DOHH2 (cell line): ENCODE measurements at regions not wholly inside any gene's neighbourhood (a gene's known extent, or its start where the extent isn't known, plus 50 kb on each side); places are given as distances from the start of the nearest gene placed in this dataset.

Source experiments
- H3F3A ChIP-seq: fragments of 200-600 bp; sonication (generic), shearing (Covaris generic); 2 replicates; pipeline ENCODE4 v1.6.0; 2016; ENCODE audit warnings: antibody characterized with exemption, mild to moderate bottlenecking; ENCODE audit not compliant: control insufficient read depth, insufficient read depth
- H3K27ac ChIP-seq: fragments of 200-600 bp; sonication (generic); 2 replicates; pipeline ENCODE4 v1.5.1; 2014; ENCODE audit warnings: low read depth, mild to moderate bottlenecking, low read length, moderate library complexity
- H3K27me3 ChIP-seq: fragments of 200-600 bp; sonication (generic); 2 replicates; pipeline ENCODE4 v1.6.1; 2014; ENCODE audit warnings: mild to moderate bottlenecking, low read length, mixed read lengths; ENCODE audit not compliant: control insufficient read depth
- H3K36me3 ChIP-seq: fragments of 200-600 bp; sonication (generic); 2 replicates; pipeline ENCODE4 v1.6.1; 2014; ENCODE audit warnings: mild to moderate bottlenecking, low read length, moderate library complexity, mixed read lengths; ENCODE audit not compliant: control insufficient read depth
- H3K4me1 ChIP-seq: fragments of 200-600 bp; sonication (generic); 2 replicates; pipeline ENCODE4 v1.6.1; 2014; ENCODE audit warnings: mild to moderate bottlenecking, low read length, mixed read lengths; ENCODE audit not compliant: control insufficient read depth
- H3K4me2 ChIP-seq: fragments of 200-600 bp; sonication (generic); 2 replicates; pipeline ENCODE4 v1.6.0; 2014; ENCODE audit warnings: mild to moderate bottlenecking, low read length, moderate library complexity
- H3K4me3 ChIP-seq: fragments of 200-600 bp; sonication (generic); 2 replicates; pipeline ENCODE4 v1.5.1; 2014; ENCODE audit warnings: mild to moderate bottlenecking, low read length, mixed read lengths
- H3K79me2 ChIP-seq: fragments of 200-600 bp; sonication (generic); 2 replicates; pipeline ENCODE4 v1.6.1; 2014; ENCODE audit warnings: mild to moderate bottlenecking, low read length, mixed read lengths; ENCODE audit not compliant: control insufficient read depth
- H3K9me2 ChIP-seq: fragments of 200-600 bp; sonication (generic); replicated peaks from 2 replicates; pipeline ENCODE4 v1.6.1; 2014; ENCODE audit warnings: mild to moderate bottlenecking, low read length, mixed read lengths; ENCODE audit not compliant: control insufficient read depth
- H3K9me3 ChIP-seq: fragments of 200-600 bp; sonication (generic); 2 replicates; pipeline ENCODE4 v1.6.1; 2014; ENCODE audit warnings: antibody characterized with exemption, low read length, mixed read lengths; ENCODE audit not compliant: control insufficient read depth, insufficient read depth
- H4K20me1 ChIP-seq: fragments of 200-600 bp; sonication (generic); 2 replicates; pipeline ENCODE4 v1.6.0; 2014; ENCODE audit warnings: low read depth, mild to moderate bottlenecking, antibody characterized with exemption, low read length, moderate library complexity; ENCODE audit not compliant: control insufficient read depth, insufficient read depth
- CTCF ChIP-seq: fragments of 200-600 bp; sonication (generic); IDR thresholded peaks from one replicate; pipeline ENCODE4 v1.5.1; 2014; ENCODE audit warnings: antibody characterized with exemption, mild to moderate bottlenecking, low read depth, low read length; ENCODE audit not compliant: poor library complexity, severe bottlenecking
- EZH2phosphoT487 ChIP-seq: fragments of 200-600 bp; sonication (generic); IDR thresholded peaks from 2 replicates; pipeline ENCODE4 v1.6.1; 2017; ENCODE audit warnings: borderline replicate concordance, mild to moderate bottlenecking, antibody characterized with exemption, low read length, moderate library complexity, mixed read lengths

GRCh38 chr2:207471261-207471660, 58.5 kb upstream of the CREB1 start:
- Histone ChIP-seq H3K79me2 (no peaks in the 10 kb centered on the region), H3K9me3 (no peaks in the 10 kb centered on the region), H3F3A (no peaks in the 10 kb centered on the region), H3K36me3 (no peaks in the 10 kb centered on the region), H3K27me3 (peaks cover 12% of the 10 kb centered on the region; the same call in 1 of the 2 replicates), H4K20me1 (no peaks in the 10 kb centered on the region), H3K4me1 (no peaks in the 10 kb centered on the region), H3K4me3 (no peak overlapping the region), H3K9me2 (no peaks in the 10 kb centered on the region), H3K4me2 (no peak overlapping the region), H3K27ac (no peak overlapping the region)
- TF ChIP-seq EZH2phosphoT487 (no peak), CTCF (no peak)

GRCh38 chr2:207472343-207473048, 57.3 kb upstream of the CREB1 start:
- no peaks in the 10 kb centered on the region for H3K9me3 ChIP-seq
- H4K20me1 ChIP-seq: no peaks in the 10 kb centered on the region
- TF ChIP-seq EZH2phosphoT487: no peak
- TF ChIP-seq CTCF: no peak
- no peak overlapping the region for H3K4me2 ChIP-seq
- H3K27ac ChIP-seq: no peak overlapping the region
- H3K4me1 ChIP-seq: no peaks in the 10 kb centered on the region
- no peaks in the 10 kb centered on the region for H3K79me2 ChIP-seq
- H3F3A ChIP-seq: no peaks in the 10 kb centered on the region
- no peak overlapping the region for H3K4me3 ChIP-seq
- H3K36me3 ChIP-seq: no peaks in the 10 kb centered on the region
- peaks cover 14% of the 10 kb centered on the region; the same call in 1 of the 2 replicates for H3K27me3 ChIP-seq
- no peaks in the 10 kb centered on the region for H3K9me2 ChIP-seq

GRCh38 chr2:207473049-207473930, 56.5 kb upstream of the CREB1 start:
- Histone ChIP-seq H3K9me3 (no peaks in the 10 kb centered on the region), H3K4me3 (no peak overlapping the region), H4K20me1 (no peaks in the 10 kb centered on the region), H3K9me2 (no peaks in the 10 kb centered on the region), H3K4me2 (no peak overlapping the region), H3K27ac (no peak overlapping the region), H3K36me3 (no peaks in the 10 kb centered on the region), H3F3A (no peaks in the 10 kb centered on the region), H3K27me3 (peaks cover 14% of the 10 kb centered on the region; the same call in 1 of the 2 replicates), H3K4me1 (no peaks in the 10 kb centered on the region), H3K79me2 (no peaks in the 10 kb centered on the region)
- TF ChIP-seq EZH2phosphoT487 (no peak), CTCF (peak; percentile 28)
